H9 (cell line): ENCODE measurements at regions not wholly inside any gene's neighbourhood (a gene's known extent, or its start where the extent isn't known, plus 50 kb on each side); places are given as distances from the start of the nearest gene placed in this dataset.

Experiments used
- DNase-seq: peaks from one replicate; pipeline ENCODE4 v3.0.0-alpha.2; 2017
- H2AFZ ChIP-seq: one replicate; pipeline ENCODE4 v1.6.1; 2013; ENCODE audit warnings: mild to moderate bottlenecking, low read length, control low read depth, moderate library complexity
- H2AK5ac ChIP-seq: 2 replicates; pipeline ENCODE4 v1.6.1; 2013; ENCODE audit warnings: low read length, control low read depth, mixed read lengths; ENCODE audit not compliant: insufficient read length
- H2BK120ac ChIP-seq: one replicate; pipeline ENCODE4 v1.6.1; 2013; ENCODE audit warnings: low read depth, mild to moderate bottlenecking, low read length, control low read depth, inconsistent platforms; ENCODE audit not compliant: poor library complexity, severe bottlenecking
- H2BK12ac ChIP-seq: 2 replicates; pipeline ENCODE4 v1.6.1; 2013; ENCODE audit warnings: low read length, control low read depth, mixed read lengths, low read depth; ENCODE audit not compliant: insufficient read length
- H2BK15ac ChIP-seq: 2 replicates; pipeline ENCODE4 v1.6.1; 2013; ENCODE audit warnings: low read depth, low read length, control low read depth
- H2BK20ac ChIP-seq: one replicate; pipeline ENCODE4 v1.6.1; 2013; ENCODE audit warnings: low read depth, mild to moderate bottlenecking, low read length, control low read depth, inconsistent platforms; ENCODE audit not compliant: poor library complexity, severe bottlenecking
- H2BK5ac ChIP-seq: 2 replicates; pipeline ENCODE4 v1.6.1; 2013; ENCODE audit warnings: low read length, control low read depth, mixed read lengths; ENCODE audit not compliant: insufficient read length
- H3K14ac ChIP-seq: 2 replicates; pipeline ENCODE4 v1.6.1; 2013; ENCODE audit warnings: low read length, control low read depth; ENCODE audit not compliant: insufficient read depth
- H3K18ac ChIP-seq: 2 replicates; pipeline ENCODE4 v1.6.1; 2013; ENCODE audit warnings: low read depth, mild to moderate bottlenecking, mixed read lengths, low read length, control low read depth; ENCODE audit not compliant: insufficient read length
- H3K23ac ChIP-seq: 2 replicates; pipeline ENCODE4 v1.6.1; 2013; ENCODE audit warnings: low read length, control low read depth, mixed read lengths, low read depth; ENCODE audit not compliant: insufficient read length
- H3K23me2 ChIP-seq: 2 replicates; pipeline ENCODE4 v1.6.1; 2013; ENCODE audit warnings: low read depth, mild to moderate bottlenecking, mixed read lengths, low read length, control low read depth; ENCODE audit not compliant: insufficient read length, poor library complexity, severe bottlenecking
- H3K27ac ChIP-seq: 2 replicates; pipeline ENCODE4 v1.5.1; 2013; ENCODE audit warnings: low read length, control low read depth, mixed read lengths, low read depth; ENCODE audit not compliant: insufficient read length
- H3K27me3 ChIP-seq: 2 replicates; pipeline ENCODE4 v1.6.1; 2013; ENCODE audit warnings: low read length, control low read depth, inconsistent platforms; ENCODE audit not compliant: insufficient read depth
- H3K4ac ChIP-seq: 2 replicates; pipeline ENCODE4 v1.6.1; 2013; ENCODE audit warnings: low read depth, mild to moderate bottlenecking, control low read depth, inconsistent platforms, low read length, moderate library complexity
- H3K4me1 ChIP-seq: 2 replicates; pipeline ENCODE4 v1.6.1; 2013; ENCODE audit warnings: low read length, control low read depth, inconsistent platforms; ENCODE audit not compliant: insufficient read depth
- H3K4me2 ChIP-seq: 2 replicates; pipeline ENCODE4 v1.6.1; 2013; ENCODE audit warnings: low read length, control low read depth, mixed read lengths; ENCODE audit not compliant: insufficient read length, insufficient read depth
- H3K56ac ChIP-seq: 2 replicates; pipeline ENCODE4 v1.6.1; 2013; ENCODE audit warnings: low read depth, mild to moderate bottlenecking, mixed read lengths, low read length, control low read depth; ENCODE audit not compliant: insufficient read length
- H3K79me1 ChIP-seq: 2 replicates; pipeline ENCODE4 v1.6.1; 2013; ENCODE audit warnings: low read depth, mild to moderate bottlenecking, moderate library complexity, low read length, control low read depth, inconsistent platforms; ENCODE audit not compliant: insufficient read depth, poor library complexity, severe bottlenecking
- H3K79me2 ChIP-seq: 2 replicates; pipeline ENCODE4 v1.6.1; 2013; ENCODE audit warnings: low read length, control low read depth, inconsistent platforms; ENCODE audit not compliant: insufficient read depth
- H3K9ac ChIP-seq: 2 replicates; pipeline ENCODE4 v1.6.1; 2013; ENCODE audit warnings: low read length, control low read depth, mixed read lengths; ENCODE audit not compliant: insufficient read length; ENCODE audit errors: extremely low read depth
- H3K9me3 ChIP-seq: one replicate; pipeline ENCODE4 v1.6.1; 2013; ENCODE audit warnings: low read depth, low read length, inconsistent platforms; ENCODE audit not compliant: control insufficient read depth
- H3T11ph ChIP-seq: one replicate; pipeline ENCODE4 v1.6.1; 2013; ENCODE audit warnings: mild to moderate bottlenecking, low read length, control low read depth, inconsistent platforms
- H4K20me1 ChIP-seq: one replicate; pipeline ENCODE4 v1.6.1; 2013; ENCODE audit not compliant: control insufficient read depth, insufficient read length, insufficient read depth
- H4K5ac ChIP-seq: 2 replicates; pipeline ENCODE4 v1.6.1; 2013; ENCODE audit warnings: low read depth, mild to moderate bottlenecking, mixed read lengths, low read length, control low read depth; ENCODE audit not compliant: insufficient read length
- H4K8ac ChIP-seq: replicated peaks from 2 replicates; pipeline ENCODE4 v1.6.1; 2013; ENCODE audit warnings: low read length, control low read depth, mixed read lengths, low read depth; ENCODE audit not compliant: insufficient read length
- H4K91ac ChIP-seq: 2 replicates; pipeline ENCODE4 v1.6.1; 2013; ENCODE audit warnings: low read depth, mild to moderate bottlenecking, moderate library complexity, mixed read lengths, low read length, control low read depth; ENCODE audit not compliant: insufficient read length
- H3K27ac Mint-ChIP-seq, 3 experiments: 2 replicates in 2 of 3; 3 replicates in 1 of 3; pipeline ENCODE4 v1.8.0; 2020 to 2021; ENCODE audit warnings: mixed read lengths in 3 of 3, mild to moderate bottlenecking in 1 of 3, moderate library complexity in 1 of 3
- H3K27me3 Mint-ChIP-seq: 2 replicates; pipeline ENCODE4 v1.8.0; 2021; ENCODE audit warnings: low read depth, mild to moderate bottlenecking, moderate library complexity, mixed read lengths
- H3K36me3 Mint-ChIP-seq, 3 experiments: 2 replicates in 2 of 3; 3 replicates in 1 of 3; pipeline ENCODE4 v1.8.0; 2020 to 2021; ENCODE audit warnings: low read depth in 3 of 3, mixed read lengths in 3 of 3; ENCODE audit not compliant: insufficient read depth in 1 of 3
- H3K4me1 Mint-ChIP-seq, 2 experiments: 2 replicates each; pipeline ENCODE4 v1.8.0; 2020; ENCODE audit warnings: mixed read lengths in 2 of 2
- H3K4me3 Mint-ChIP-seq, 2 experiments: 2 replicates in 1 of 2; 3 replicates in 1 of 2; pipeline ENCODE4 v1.8.0; 2020 to 2021; ENCODE audit warnings: mild to moderate bottlenecking in 2 of 2, mixed read lengths in 2 of 2, moderate library complexity in 1 of 2
- H3K9me3 Mint-ChIP-seq, 2 experiments: 2 replicates in 1 of 2; 3 replicates in 1 of 2; pipeline ENCODE4 v1.8.0; 2020; ENCODE audit warnings: mild to moderate bottlenecking in 2 of 2, mixed read lengths in 2 of 2, moderate library complexity in 1 of 2
- CTCF ChIP-seq: fragments of 200-600 bp; sonication (generic); conservative IDR thresholded peaks from 3 replicates; pipeline ENCODE4 v1.8.0; 2021; ENCODE audit warnings: antibody characterized with exemption, mild to moderate bottlenecking
- WGBS: extraction: QIAGEN DNeasy Blood & Tissue Kit; methylation state at CpG from one replicate; pipeline ENCODE4 v1.1.7; 2013; ENCODE audit warnings: missing lambda C conversion rate, low lambda C conversion rate, mixed read lengths; ENCODE audit not compliant: insufficient read length; ENCODE audit errors: extremely low coverage; 5-methylcytosine and 5-hydroxymethylcytosine counted together

DNA sequence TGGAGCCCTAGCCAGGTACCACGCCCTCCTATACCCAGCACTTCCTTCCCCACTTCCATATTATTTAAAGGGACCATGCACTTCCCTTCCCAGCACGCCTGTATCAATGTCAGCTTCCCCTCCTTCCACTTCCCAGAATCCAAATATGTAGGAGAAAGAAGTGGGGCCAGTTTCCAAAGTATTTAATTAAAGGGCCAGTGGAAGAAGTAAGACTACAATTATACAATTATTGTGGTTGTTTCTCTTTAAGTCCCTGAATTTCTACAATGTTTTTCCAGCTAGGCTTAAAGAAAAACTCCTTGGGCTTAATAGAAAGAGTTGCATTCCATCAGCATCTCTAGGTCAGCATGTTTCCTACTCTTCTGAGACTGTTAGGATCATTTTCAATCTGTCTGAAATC, 515.8 kb downstream of the PREX1 start:
- H4K20me1 ChIP-seq: no peaks in the 10 kb centered on the region
- WGBS: no CpG with 5 or more reads among the region's 2 CpGs
- Mint-ChIP-seq H3K4me3 (no peak overlapping the region), H3K27ac (no peak overlapping the region), H3K4me1 (peaks cover 33 to 37% of the 10 kb centered on the region in 2 experiments), H3K9me3 (no peaks in the 10 kb centered on the region; a peak in 1 of 5 replicates), H3K36me3 (peaks cover 0 to 11% (median 0%) of the 10 kb centered on the region in 3 experiments; a peak in 3 of 7 replicates), H3K27me3 (peaks cover 4% of the 10 kb centered on the region; the same call in 1 of the 2 replicates)
- H3T11ph ChIP-seq: no peak overlapping the region
- no peak overlapping the region for H3K23ac ChIP-seq
- H2BK15ac ChIP-seq: no peak overlapping the region
- H3K27ac ChIP-seq: no peak overlapping the region
- no peaks in the 10 kb centered on the region for H3K23me2 ChIP-seq
- no peaks in the 10 kb centered on the region for H3K79me1 ChIP-seq
- no peak overlapping the region for H2BK12ac ChIP-seq
- no peak overlapping the region for H3K56ac ChIP-seq
- no peak overlapping the region for H3K4me2 ChIP-seq
- H4K5ac ChIP-seq: no peak overlapping the region
- no peak for TF ChIP-seq CTCF
- H4K8ac ChIP-seq: no peak overlapping the region
- H2BK5ac ChIP-seq: no peak overlapping the region
- H2AK5ac ChIP-seq: no peak overlapping the region
- H3K27me3 ChIP-seq: no peaks in the 10 kb centered on the region
- no peak for DNase-seq
- no peaks in the 10 kb centered on the region for H3K79me2 ChIP-seq
- no peak overlapping the region for H2AFZ ChIP-seq
- H3K18ac ChIP-seq: no peak overlapping the region
- no peak overlapping the region for H2BK120ac ChIP-seq
- no peak overlapping the region for H3K9ac ChIP-seq
- no peak overlapping the region for H2BK20ac ChIP-seq
- H3K4me1 ChIP-seq: 0 out of 2 replicates have a peak, but pooled peaks cover 3% of the 10 kb centered on the region
- no peaks in the 10 kb centered on the region for H3K9me3 ChIP-seq
- H4K91ac ChIP-seq: no peak overlapping the region
- no peak overlapping the region for H3K14ac ChIP-seq
- no peak overlapping the region for H3K4ac ChIP-seq
